ENCODE measurements at regions not wholly inside any gene's neighbourhood (a gene's known extent, or its start where the extent isn't known, plus 50 kb on each side); places are given as distances from the start of the nearest gene placed in this dataset.
A peak's percentile ranks its signal among the peaks of the same experiment; 100 is the strongest.
"Not testable (repeated sequence)": the region's sequence is repeated elsewhere in the genome, so short reads cannot be mapped to it uniquely, and the experiment has no call there.

GRCh38 chr5:177664737-177665136 lies 64.8 kb downstream of the B4GALT7 start:
- H3K4me3 ChIP-seq; H3K4me1 ChIP-seq; DNase-seq; H3K27me3 ChIP-seq; H3K9me3 ChIP-seq; ATAC-seq; H3K36me3 ChIP-seq; intact Hi-C loops (cut with DNase I; ENCODE audit: low total_unique reads); in situ Hi-C loops (cut with MboI; ENCODE audit: low sequenced_read_pairs in 4 of 4): not testable (repeated sequence)
- H3K27ac ChIP-seq, result peak overlapping the region in 1 of 4 donors; percentile 50

GRCh38 chr5:177665172-177665571 lies 65.2 kb downstream of the B4GALT7 start:
- H3K27me3 ChIP-seq; H3K9me3 ChIP-seq; H3K36me3 ChIP-seq; H3K4me3 ChIP-seq; in situ Hi-C loops (cut with MboI; ENCODE audit: low sequenced_read_pairs in 4 of 4); DNase-seq; intact Hi-C loops (cut with DNase I; ENCODE audit: low total_unique reads); H3K4me1 ChIP-seq: not testable (repeated sequence)
- peak overlapping the region in 3 of 4 donors; percentile 46 to 62 (median 47) for H3K27ac ChIP-seq
- ATAC-seq, result peak; percentile 89 to 97

- in situ Hi-C loops (cut with MboI; ENCODE audit: low sequenced_read_pairs in 4 of 4); H3K36me3 ChIP-seq; H3K4me1 ChIP-seq; H3K9me3 ChIP-seq; H3K27me3 ChIP-seq; intact Hi-C loops (cut with DNase I; ENCODE audit: low total_unique reads); H3K4me3 ChIP-seq; DNase-seq: not testable (repeated sequence)
- peak overlapping the region in 2 of 4 donors; percentile 47 to 62 for H3K27ac ChIP-seq
- peak; percentile 40 to 74 for ATAC-seq
These were observed 66.0 kb downstream of the B4GALT7 start for GRCh38 chr5:177665960-177666359.

- H3K27me3 ChIP-seq; H3K36me3 ChIP-seq; in situ Hi-C loops (cut with MboI; ENCODE audit: low sequenced_read_pairs in 4 of 4); intact Hi-C loops (cut with DNase I; ENCODE audit: low total_unique reads); H3K9me3 ChIP-seq; H3K27ac ChIP-seq; H3K4me1 ChIP-seq; DNase-seq: not testable (repeated sequence)
- H3K4me3 ChIP-seq, result peak overlapping the region in 3 of 4 donors; percentile 35 to 38 (median 36)
- ATAC-seq, result peak; percentile 51 to 68
These were observed 71.3 kb downstream of the B4GALT7 start for GRCh38 chr5:177671035-177671754.

- peak overlapping the region in 3 of 4 donors; percentile 52 to 59 (median 53) for H3K4me3 ChIP-seq
- in situ Hi-C loops (cut with MboI; ENCODE audit: low sequenced_read_pairs in 4 of 4); intact Hi-C loops (cut with DNase I; ENCODE audit: low total_unique reads); H3K4me1 ChIP-seq; H3K9me3 ChIP-seq; H3K36me3 ChIP-seq; H3K27me3 ChIP-seq: not testable (repeated sequence)
- peak; percentile 33 to 40 for DNase-seq
- H3K27ac ChIP-seq, result peak overlapping the region in 2 of 4 donors; percentile 61 to 71
- ATAC-seq, result peak; percentile 75 to 85
These were observed 72.1 kb downstream of the B4GALT7 start for GRCh38 chr5:177671755-177672690.
